Activated T-helper 1 cell treated with anti-CD3 and anti-CD28 coated beads, Interleukin-12 subunit alpha, Interleukin-12 subunit beta, Interleukin-2, Interleukin-4 antibody, amounts not matched to agents 30 ng/mL and 10 ng/mL and 1 ng/mL, durations not matched to agents 14 hours and 24 hours and 36 hours (primary cell): ENCODE measurements at regions not wholly inside any gene's neighbourhood (a gene's known extent, or its start where the extent isn't known, plus 50 kb on each side); places are given as distances from the start of the nearest gene placed in this dataset.

ENCODE experiments used
- DNase-seq: peaks from one replicate; pipeline ENCODE4 v3.0.0; 2021; ENCODE audit warnings: low spot score
- H3K27ac Mint-ChIP-seq: one replicate; pipeline ENCODE4 v1.8.0; 2021; ENCODE audit warnings: mild to moderate bottlenecking, mixed read lengths
- H3K27me3 Mint-ChIP-seq: one replicate; pipeline ENCODE4 v1.8.0; 2022; ENCODE audit warnings: mild to moderate bottlenecking, moderate library complexity, mixed read lengths; ENCODE audit not compliant: insufficient read depth
- H3K36me3 Mint-ChIP-seq: one replicate; pipeline ENCODE4 v1.8.0; 2021; ENCODE audit warnings: low read depth, mixed read lengths
- H3K4me1 Mint-ChIP-seq: one replicate; pipeline ENCODE4 v1.8.0; 2021; ENCODE audit warnings: low read depth, mixed read lengths
- H3K4me3 Mint-ChIP-seq: one replicate; pipeline ENCODE4 v1.8.0; 2021; ENCODE audit warnings: mild to moderate bottlenecking, moderate library complexity, mixed read lengths
- H3K9me3 Mint-ChIP-seq: one replicate; pipeline ENCODE4 v1.8.0; 2021; ENCODE audit warnings: mixed read lengths
- intact Hi-C: fragments of 100-400 bp; cut with micrococcal nuclease; formaldehyde crosslinking; loops from one replicate; pipeline ENCODE4 v1.15.1; 2024

GRCh38 chr14:34363733-34364134 lies 98.3 kb downstream of the SPTSSA start:
- H3K4me3 Mint-ChIP-seq = no peak overlapping the region
- H3K36me3 Mint-ChIP-seq = no peaks in the 10 kb centered on the region
- DNase-seq = no peak
- H3K27me3 Mint-ChIP-seq = peaks cover 3% of the 10 kb centered on the region
- no peaks in the 10 kb centered on the region for H3K4me1 Mint-ChIP-seq
- intact Hi-C loops = no loop called here
- no peaks in the 10 kb centered on the region for H3K9me3 Mint-ChIP-seq
- no peak overlapping the region for H3K27ac Mint-ChIP-seq

DNA sequence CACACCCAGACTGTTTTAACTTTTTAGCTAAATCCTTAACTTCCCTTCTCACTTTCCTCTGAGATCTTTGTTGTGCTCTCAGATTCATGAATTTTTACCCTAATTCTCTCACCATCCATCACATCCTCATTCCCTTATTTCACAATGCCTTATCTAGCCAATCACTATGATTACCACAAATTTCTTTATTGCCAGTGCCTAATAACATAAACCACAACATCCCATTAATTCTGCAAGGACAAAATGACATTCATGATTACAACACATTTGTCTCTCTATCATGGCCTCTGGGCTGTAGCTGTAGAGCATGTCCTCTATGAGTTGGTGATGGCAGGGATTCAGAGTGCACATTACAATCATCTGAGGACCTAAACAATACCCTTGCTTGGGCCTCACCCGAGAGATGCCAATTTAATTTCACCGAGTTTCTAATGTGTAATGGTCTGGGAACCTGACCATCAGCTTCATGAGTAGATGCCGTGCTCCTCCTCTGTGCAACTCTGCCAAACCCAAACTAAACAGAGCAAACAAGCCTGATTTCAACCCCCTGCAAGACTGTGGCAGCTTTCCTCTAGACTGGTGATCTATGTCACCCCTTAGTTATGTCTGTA lies 99.3 kb downstream of the SPTSSA start:
- intact Hi-C loops = no loop called here
- no peak overlapping the region for H3K4me3 Mint-ChIP-seq
- no peaks in the 10 kb centered on the region for H3K36me3 Mint-ChIP-seq
- no peaks in the 10 kb centered on the region for H3K4me1 Mint-ChIP-seq
- DNase-seq = no peak
- no peaks in the 10 kb centered on the region for H3K9me3 Mint-ChIP-seq
- peaks cover 3% of the 10 kb centered on the region for H3K27me3 Mint-ChIP-seq
- no peak overlapping the region for H3K27ac Mint-ChIP-seq

GRCh38 chr14:34361504-34362011 lies 100.5 kb downstream of the SPTSSA start:
- Mint-ChIP-seq H3K27me3 (peaks cover 3% of the 10 kb centered on the region), H3K27ac (no peak overlapping the region), H3K4me1 (no peaks in the 10 kb centered on the region), H3K36me3 (no peaks in the 10 kb centered on the region), H3K9me3 (no peaks in the 10 kb centered on the region), H3K4me3 (no peak overlapping the region)
- DNase-seq = no peak
- intact Hi-C loops = no loop called here

DNA sequence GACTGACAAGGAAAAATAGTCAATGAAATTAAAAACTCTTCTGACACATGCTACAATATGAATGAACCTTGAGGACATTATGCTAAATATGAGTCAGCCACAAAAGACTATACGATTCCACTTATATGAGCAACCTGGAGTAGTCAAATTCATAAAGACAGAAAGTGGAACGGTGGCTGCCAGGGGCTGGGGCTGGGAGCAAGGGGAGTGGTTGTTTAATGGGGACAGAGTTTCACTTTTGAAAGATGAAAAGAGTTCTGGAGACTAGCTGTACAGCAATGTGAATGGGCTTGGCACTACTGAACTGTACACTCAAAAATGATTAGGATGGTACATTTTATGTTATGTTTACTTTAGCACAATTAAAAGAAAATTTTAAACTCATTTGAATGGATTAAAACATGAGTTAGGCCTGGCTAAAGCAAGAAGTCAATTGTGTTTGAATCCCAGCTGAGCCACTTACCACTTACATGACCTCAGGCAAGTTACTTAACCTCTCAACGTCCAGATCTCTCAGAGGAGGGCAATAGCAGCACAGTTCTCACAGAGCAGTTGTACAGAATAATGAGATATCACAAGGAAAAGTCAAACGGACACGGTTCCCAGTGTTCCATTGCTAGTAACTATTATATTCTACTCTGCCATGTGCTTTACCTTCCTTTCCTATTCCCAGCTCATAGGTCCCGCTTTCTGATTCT lies 102.5 kb downstream of the SPTSSA start:
- no peaks in the 10 kb centered on the region for H3K36me3 Mint-ChIP-seq
- no peaks in the 10 kb centered on the region for H3K9me3 Mint-ChIP-seq
- peaks cover 3% of the 10 kb centered on the region for H3K27me3 Mint-ChIP-seq
- intact Hi-C loops = no loop called here
- H3K4me1 Mint-ChIP-seq = no peaks in the 10 kb centered on the region
- no peak overlapping the region for H3K4me3 Mint-ChIP-seq
- DNase-seq = no peak
- H3K27ac Mint-ChIP-seq = no peak overlapping the region

DNA sequence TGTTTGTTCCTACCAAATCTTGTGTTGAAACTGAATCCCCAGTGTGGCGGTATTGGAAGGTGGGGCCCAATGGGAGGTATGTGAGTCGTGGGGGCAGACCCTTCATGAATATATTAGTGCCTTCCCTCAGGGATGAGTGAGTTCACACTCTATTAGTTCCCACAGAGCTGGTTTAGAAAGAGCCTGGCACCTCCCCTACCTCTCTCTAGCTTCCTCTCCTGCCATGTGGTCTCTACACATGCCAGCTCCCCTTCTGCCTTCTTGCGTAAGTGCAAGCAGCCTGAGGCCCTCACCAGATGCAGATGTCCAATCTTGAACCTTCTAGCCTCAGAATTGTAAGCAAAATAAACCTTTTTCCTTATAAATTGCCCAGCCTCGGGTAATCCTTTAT lies 105.8 kb downstream of the SPTSSA start:
- Mint-ChIP-seq H3K4me1 (no peaks in the 10 kb centered on the region), H3K36me3 (no peaks in the 10 kb centered on the region), H3K9me3 (no peaks in the 10 kb centered on the region), H3K27me3 (peaks cover 2% of the 10 kb centered on the region), H3K4me3 (no peak overlapping the region), H3K27ac (no peak overlapping the region)
- DNase-seq = no peak
- intact Hi-C loops = no loop called here

GRCh38 chr14:34355584-34356263 lies 106.3 kb downstream of the SPTSSA start:
- Mint-ChIP-seq H3K9me3 (no peaks in the 10 kb centered on the region), H3K4me3 (no peak overlapping the region), H3K27me3 (peaks cover 2% of the 10 kb centered on the region), H3K36me3 (no peaks in the 10 kb centered on the region), H3K4me1 (no peaks in the 10 kb centered on the region), H3K27ac (no peak overlapping the region)
- DNase-seq = no peak
- intact Hi-C loops = no loop called here

DNA sequence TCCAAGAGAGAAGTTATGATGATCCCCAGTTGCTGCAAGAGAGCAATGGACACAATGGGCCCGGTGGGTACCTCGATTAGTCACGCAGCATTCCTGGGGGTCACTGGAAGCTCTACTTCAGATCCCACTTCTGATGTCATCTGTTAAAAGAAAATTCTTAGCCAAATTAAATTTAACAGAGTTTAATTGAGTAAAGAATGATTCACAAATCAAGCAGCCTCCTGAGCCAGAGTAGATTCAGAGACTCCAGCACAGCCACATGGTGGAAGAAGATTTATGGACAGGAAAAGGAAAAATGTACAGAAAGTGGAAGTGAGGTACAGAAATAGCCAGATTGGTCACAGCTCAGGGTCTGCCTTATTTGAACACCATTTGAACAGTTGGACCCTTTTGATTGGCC lies 107.5 kb downstream of the SPTSSA start:
- Mint-ChIP-seq H3K4me3 (no peak overlapping the region), H3K4me1 (no peaks in the 10 kb centered on the region), H3K36me3 (no peaks in the 10 kb centered on the region), H3K27me3 (peaks cover 2% of the 10 kb centered on the region), H3K9me3 (no peaks in the 10 kb centered on the region), H3K27ac (no peak overlapping the region)
- DNase-seq = no peak
- intact Hi-C loops = no loop called here

- H3K27me3 Mint-ChIP-seq = no peaks in the 10 kb centered on the region
- H3K27ac Mint-ChIP-seq = no peak overlapping the region
- no peak overlapping the region for H3K4me3 Mint-ChIP-seq
- intact Hi-C loops = no loop called here
- H3K36me3 Mint-ChIP-seq = no peaks in the 10 kb centered on the region
- no peaks in the 10 kb centered on the region for H3K4me1 Mint-ChIP-seq
- DNase-seq = no peak
- H3K9me3 Mint-ChIP-seq = no peaks in the 10 kb centered on the region
These were observed 111.1 kb downstream of the SPTSSA start for GRCh38 chr14:34350903-34351302.

DNA sequence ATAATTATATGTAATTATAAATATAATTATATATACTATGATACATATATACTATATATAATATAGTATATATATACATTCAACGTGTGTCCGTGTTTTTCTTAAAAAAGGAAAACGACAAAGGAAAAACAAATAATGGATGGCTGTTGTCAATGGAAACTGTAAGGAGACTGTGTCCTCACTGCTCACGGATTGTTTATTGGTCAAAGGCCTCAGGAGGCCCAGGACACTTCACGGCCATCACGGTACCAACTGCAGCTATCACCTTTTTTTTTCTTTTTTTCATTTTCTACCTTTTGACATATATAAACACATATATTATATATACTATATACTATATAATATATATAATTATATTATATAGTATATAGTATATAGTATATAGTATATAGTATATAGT lies 113.4 kb downstream of the SPTSSA start:
- H3K27me3 Mint-ChIP-seq = no peaks in the 10 kb centered on the region
- intact Hi-C loops = no loop called here
- H3K27ac Mint-ChIP-seq = no peak overlapping the region
- no peaks in the 10 kb centered on the region for H3K9me3 Mint-ChIP-seq
- no peak for DNase-seq
- H3K36me3 Mint-ChIP-seq = no peaks in the 10 kb centered on the region
- H3K4me3 Mint-ChIP-seq = no peak overlapping the region
- no peaks in the 10 kb centered on the region for H3K4me1 Mint-ChIP-seq

DNA sequence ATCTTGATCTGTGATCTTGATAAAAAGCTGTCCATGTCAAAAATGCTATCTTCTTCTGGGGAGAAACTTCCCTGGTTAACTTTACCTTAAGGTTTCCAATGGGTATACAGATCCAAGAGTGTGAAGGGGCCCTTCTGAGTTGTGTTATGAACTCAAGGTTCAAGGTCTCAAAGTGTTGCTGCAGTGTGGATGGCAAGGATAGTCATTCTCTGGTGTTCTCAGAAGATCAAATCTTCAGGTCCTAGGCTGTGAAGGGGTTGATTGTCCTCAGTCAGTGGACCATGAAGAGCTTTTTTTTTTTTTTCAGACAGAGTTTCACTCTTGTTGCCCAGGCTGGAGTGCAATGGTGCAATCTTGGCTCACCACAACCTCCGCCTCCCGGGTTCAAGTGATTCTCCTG lies 114.4 kb downstream of the SPTSSA start:
- H3K27ac Mint-ChIP-seq = no peak overlapping the region
- no peak for DNase-seq

GRCh38 chr14:34345718-34346465 lies 116.1 kb downstream of the SPTSSA start:
- H3K27me3 Mint-ChIP-seq = peaks cover 2% of the 10 kb centered on the region
- no peaks in the 10 kb centered on the region for H3K36me3 Mint-ChIP-seq
- no peak for DNase-seq
- no peaks in the 10 kb centered on the region for H3K4me1 Mint-ChIP-seq
- no peak overlapping the region for H3K4me3 Mint-ChIP-seq
- H3K27ac Mint-ChIP-seq = no peak overlapping the region
- intact Hi-C loops = no loop called here
- no peaks in the 10 kb centered on the region for H3K9me3 Mint-ChIP-seq

More for the DNA sequence above, 114.4 kb downstream of the SPTSSA start:
- Mint-ChIP-seq H3K27me3 (no peaks in the 10 kb centered on the region), H3K9me3 (no peaks in the 10 kb centered on the region), H3K4me3 (no peak overlapping the region), H3K4me1 (no peaks in the 10 kb centered on the region), H3K36me3 (no peaks in the 10 kb centered on the region)
- intact Hi-C loops = no loop called here

DNA sequence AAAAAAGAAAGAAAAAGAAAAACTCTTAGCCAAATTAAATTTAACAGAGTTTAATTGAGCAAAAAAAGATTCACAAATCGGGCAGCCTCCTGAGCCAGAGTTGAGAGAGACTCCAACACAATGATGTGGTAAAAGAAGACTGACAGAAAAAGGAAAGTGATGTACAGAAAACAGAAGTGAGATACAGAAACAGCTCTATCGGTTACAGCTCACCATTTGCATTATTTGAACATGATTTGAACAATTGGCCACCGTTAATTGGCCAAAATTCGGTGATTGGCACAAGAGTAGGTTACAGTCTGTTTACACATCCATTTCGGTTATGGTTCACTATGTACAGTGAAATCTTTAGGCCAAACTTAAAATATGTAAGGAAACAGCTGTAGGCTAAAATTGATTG lies 117.7 kb downstream of the SPTSSA start:
- Mint-ChIP-seq H3K27ac (no peak overlapping the region), H3K36me3 (no peaks in the 10 kb centered on the region), H3K27me3 (peaks cover 2% of the 10 kb centered on the region), H3K4me3 (no peak overlapping the region), H3K4me1 (no peaks in the 10 kb centered on the region), H3K9me3 (no peaks in the 10 kb centered on the region)
- DNase-seq = no peak
- intact Hi-C loops = no loop called here
